ENCODE measurements at regions not wholly inside any gene's neighbourhood (a gene's known extent, or its start where the extent isn't known, plus 50 kb on each side); places are given as distances from the start of the nearest gene placed in this dataset.

DNA sequence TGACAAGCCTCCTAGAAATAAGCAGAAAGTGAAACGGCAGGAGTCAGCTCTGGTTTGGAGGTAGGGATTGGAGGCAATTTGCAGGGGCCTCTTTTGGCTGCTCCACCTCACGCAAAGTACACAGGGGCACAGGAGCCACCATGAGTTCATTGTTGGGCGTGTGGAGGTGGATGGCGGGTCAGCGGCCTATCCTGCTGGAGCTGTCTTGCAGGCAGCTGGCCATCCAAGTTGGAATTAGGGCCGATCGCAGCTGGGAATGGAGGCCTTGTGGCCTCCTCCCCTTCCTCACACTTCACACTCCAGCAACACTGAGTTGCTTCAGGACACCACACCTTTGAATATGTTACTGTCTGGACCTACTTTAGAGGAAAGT, 171.5 kb downstream of the MYCN start:
- Histone ChIP-seq H3K36me3 (ENCODE audit: insufficient read depth, low read length) (no peaks in the 10 kb centered on the region), H3K4me1 (ENCODE audit: insufficient read depth, low read length, severe bottlenecking) (no peaks in the 10 kb centered on the region), H3K4me3 (ENCODE audit: low read depth, low read length, poor library complexity, severe bottlenecking) (no peak overlapping the region), H4K20me1 (ENCODE audit: insufficient read depth, low read length) (no peaks in the 10 kb centered on the region), H3F3A (ENCODE audit: insufficient read depth, low read length) (no peaks in the 10 kb centered on the region), H3K4me2 (ENCODE audit: low read length) (no peak overlapping the region), H3K27ac (ENCODE audit: low read depth, low read length, poor library complexity, severe bottlenecking) (no peak overlapping the region), H3K9me2 (ENCODE audit: low read depth, low read length) (no peaks in the 10 kb centered on the region), H2AFZ (ENCODE audit: low read length) (no peak overlapping the region), H3K9ac (ENCODE audit: low read length) (no peak overlapping the region), H3K79me2 (ENCODE audit: insufficient read depth, low read length) (no peaks in the 10 kb centered on the region), H3K9me3 (ENCODE audit: low read length) (no peaks in the 10 kb centered on the region), H3K27me3 (ENCODE audit: insufficient read depth, low read length) (no peaks in the 10 kb centered on the region)
- TF ChIP-seq, protein P1, sequence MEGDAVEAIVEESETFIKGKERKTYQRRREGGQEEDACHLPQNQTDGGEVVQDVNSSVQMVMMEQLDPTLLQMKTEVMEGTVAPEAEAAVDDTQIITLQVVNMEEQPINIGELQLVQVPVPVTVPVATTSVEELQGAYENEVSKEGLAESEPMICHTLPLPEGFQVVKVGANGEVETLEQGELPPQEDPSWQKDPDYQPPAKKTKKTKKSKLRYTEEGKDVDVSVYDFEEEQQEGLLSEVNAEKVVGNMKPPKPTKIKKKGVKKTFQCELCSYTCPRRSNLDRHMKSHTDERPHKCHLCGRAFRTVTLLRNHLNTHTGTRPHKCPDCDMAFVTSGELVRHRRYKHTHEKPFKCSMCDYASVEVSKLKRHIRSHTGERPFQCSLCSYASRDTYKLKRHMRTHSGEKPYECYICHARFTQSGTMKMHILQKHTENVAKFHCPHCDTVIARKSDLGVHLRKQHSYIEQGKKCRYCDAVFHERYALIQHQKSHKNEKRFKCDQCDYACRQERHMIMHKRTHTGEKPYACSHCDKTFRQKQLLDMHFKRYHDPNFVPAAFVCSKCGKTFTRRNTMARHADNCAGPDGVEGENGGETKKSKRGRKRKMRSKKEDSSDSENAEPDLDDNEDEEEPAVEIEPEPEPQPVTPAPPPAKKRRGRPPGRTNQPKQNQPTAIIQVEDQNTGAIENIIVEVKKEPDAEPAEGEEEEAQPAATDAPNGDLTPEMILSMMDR (IDR thresholded peaks at IDR 0.05; ENCODE audit: low read length): no peak
- TF ChIP-seq EZH2 (IDR thresholded peaks at IDR 0.05; ENCODE audit: borderline replicate concordance, low read length): no peak

DNA sequence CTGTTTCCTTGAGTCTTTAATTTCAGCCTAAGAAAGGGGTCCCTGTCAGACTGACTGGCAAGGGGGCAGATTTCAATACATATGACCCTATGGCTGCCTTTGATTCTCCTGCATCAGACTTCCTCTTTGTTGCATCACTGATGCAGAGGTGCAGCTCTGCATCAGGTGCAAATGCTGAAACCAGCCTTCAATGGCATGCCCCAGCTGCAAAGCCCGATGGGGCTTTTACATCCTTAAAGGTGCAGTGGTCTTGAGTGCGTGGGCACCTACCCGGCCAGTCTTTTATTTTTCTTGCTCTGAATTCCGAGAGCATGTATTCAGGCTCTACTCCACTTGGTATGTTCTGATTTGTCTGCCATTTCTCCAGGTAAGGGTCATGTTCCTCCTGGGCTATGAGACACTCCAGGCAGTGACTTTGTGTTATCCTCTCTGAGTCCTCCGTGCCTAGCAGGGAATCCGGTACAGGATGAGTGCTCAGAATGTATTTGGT, 169.5 kb downstream of the MYCN start:
- Histone ChIP-seq H3K9me3 (ENCODE audit: low read length) (no peaks in the 10 kb centered on the region), H3K4me2 (ENCODE audit: low read length) (no peak overlapping the region), H3K36me3 (ENCODE audit: insufficient read depth, low read length) (no peaks in the 10 kb centered on the region), H4K20me1 (ENCODE audit: insufficient read depth, low read length) (no peaks in the 10 kb centered on the region), H3K9ac (ENCODE audit: low read length) (no peak overlapping the region), H3K4me3 (ENCODE audit: low read depth, low read length, poor library complexity, severe bottlenecking) (no peak overlapping the region), H3K4me1 (ENCODE audit: insufficient read depth, low read length, severe bottlenecking) (no peaks in the 10 kb centered on the region), H3F3A (ENCODE audit: insufficient read depth, low read length) (no peaks in the 10 kb centered on the region), H3K79me2 (ENCODE audit: insufficient read depth, low read length) (no peaks in the 10 kb centered on the region), H3K9me2 (ENCODE audit: low read depth, low read length) (no peaks in the 10 kb centered on the region), H3K27me3 (ENCODE audit: insufficient read depth, low read length) (no peaks in the 10 kb centered on the region), H2AFZ (ENCODE audit: low read length) (no peak overlapping the region), H3K27ac (ENCODE audit: low read depth, low read length, poor library complexity, severe bottlenecking) (no peak overlapping the region)
- no peak for TF ChIP-seq EZH2 (IDR thresholded peaks at IDR 0.05; ENCODE audit: borderline replicate concordance, low read length)
- TF ChIP-seq, protein P1 (IDR thresholded peaks at IDR 0.05; ENCODE audit: low read length): no peak

DNA sequence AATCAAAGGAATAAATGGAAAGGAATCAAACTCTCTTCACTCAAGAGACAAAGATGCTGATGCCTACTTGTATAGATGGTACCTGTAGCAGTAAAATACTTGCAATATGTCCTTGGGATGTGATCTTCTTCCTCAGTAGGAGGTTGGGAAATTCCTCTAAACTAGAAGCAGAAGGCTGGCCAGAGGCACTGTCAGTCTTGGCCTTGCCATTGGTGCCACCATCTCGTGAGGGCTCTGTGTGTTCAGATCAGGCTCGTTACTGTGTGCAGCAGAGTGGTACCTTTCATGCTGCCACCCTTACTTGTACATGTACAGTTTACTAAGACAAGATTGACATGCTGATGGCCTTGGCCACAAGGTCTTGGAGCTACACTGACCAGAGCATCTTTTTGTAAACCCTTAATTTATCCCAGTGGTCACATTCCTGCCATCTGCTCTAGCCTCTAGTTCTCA, 169.0 kb downstream of the MYCN start:
- no peaks in the 10 kb centered on the region for H3K9me3 ChIP-seq (ENCODE audit: low read length)
- TF ChIP-seq EZH2 (IDR thresholded peaks at IDR 0.05; ENCODE audit: borderline replicate concordance, low read length): no peak
- TF ChIP-seq, protein P1 (IDR thresholded peaks at IDR 0.05; ENCODE audit: low read length): no peak
- H2AFZ ChIP-seq (ENCODE audit: low read length): no peak overlapping the region
- H3K9ac ChIP-seq (ENCODE audit: low read length): no peak overlapping the region
- no peaks in the 10 kb centered on the region for H3K27me3 ChIP-seq (ENCODE audit: insufficient read depth, low read length)
- H3K79me2 ChIP-seq (ENCODE audit: insufficient read depth, low read length): no peaks in the 10 kb centered on the region
- no peak overlapping the region for H3K4me2 ChIP-seq (ENCODE audit: low read length)
- no peaks in the 10 kb centered on the region for H3F3A ChIP-seq (ENCODE audit: insufficient read depth, low read length)
- no peaks in the 10 kb centered on the region for H4K20me1 ChIP-seq (ENCODE audit: insufficient read depth, low read length)
- H3K27ac ChIP-seq (ENCODE audit: low read depth, low read length, poor library complexity, severe bottlenecking): no peak overlapping the region
- H3K36me3 ChIP-seq (ENCODE audit: insufficient read depth, low read length): no peaks in the 10 kb centered on the region
- no peaks in the 10 kb centered on the region for H3K4me1 ChIP-seq (ENCODE audit: insufficient read depth, low read length, severe bottlenecking)
- H3K9me2 ChIP-seq (ENCODE audit: low read depth, low read length): no peaks in the 10 kb centered on the region
- no peak overlapping the region for H3K4me3 ChIP-seq (ENCODE audit: low read depth, low read length, poor library complexity, severe bottlenecking)
